ENCODE measurements at regions not wholly inside any gene's neighbourhood (a gene's known extent, or its start where the extent isn't known, plus 50 kb on each side); places are given as distances from the start of the nearest gene placed in this dataset.

GRCh38 chr16:80874925-80875324 lies 70.5 kb upstream of the CDYL2 start:
- no peak for TF ChIP-seq CTCF (IDR thresholded peaks at IDR 0.05; ENCODE audit: low read depth, low read length, missing control alignments)
- no peak for DNase-seq (ENCODE audit: extremely low read depth, low read depth)
- H3K4me3 ChIP-seq (replicated peaks; ENCODE audit: low read depth, low read length): no peak overlapping the region

GRCh38 chr16:80862160-80862705 lies 57.8 kb upstream of the CDYL2 start:
- no peak for DNase-seq (ENCODE audit: extremely low read depth, low read depth)
- TF ChIP-seq CTCF (IDR thresholded peaks at IDR 0.05; ENCODE audit: low read depth, low read length, missing control alignments): no peak
- H3K4me3 ChIP-seq (replicated peaks; ENCODE audit: low read depth, low read length): no peak overlapping the region
